Heart right ventricle (tissue), 16 donors: ENCODE measurements at regions not wholly inside any gene's neighbourhood (a gene's known extent, or its start where the extent isn't known, plus 50 kb on each side); places are given as distances from the start of the nearest gene placed in this dataset.

Experiments used
- ATAC-seq, 8 donors: fragments of 200-7000 bp; cut with Tn5 transposase; one replicate each; pipeline ENCODE4 v1.9.1; 2020; ENCODE audit warnings: mild to moderate bottlenecking in 8 of 8, moderate library complexity in 8 of 8, moderate number of reproducible peaks in 1 of 8
- DNase-seq, 2 donors: peaks; one replicate each; pipeline ENCODE4 v3.0.0-alpha.2; 2020
- H3K27ac ChIP-seq, 10 donors: fragments of 200-600 bp; sonication (generic) in 2 of 10; one replicate each; pipeline versions ENCODE4 v1.5.0 to v1.8.0; 2020 to 2022; ENCODE audit warnings: mild to moderate bottlenecking in 3 of 10
- H3K27me3 ChIP-seq, 7 donors: fragments of 200-600 bp; one replicate each; pipeline ENCODE4 v1.8.0; 2021 to 2022; ENCODE audit warnings: mild to moderate bottlenecking in 2 of 7
- H3K36me3 ChIP-seq, 9 donors: fragments of 200-600 bp; sonication (generic) in 1 of 9; one replicate each; pipeline versions ENCODE4 v1.5.0 to v1.8.0; 2020 to 2022; ENCODE audit warnings: mild to moderate bottlenecking in 2 of 9
- H3K4me1 ChIP-seq, 9 donors: fragments of 200-600 bp; sonication (generic) in 1 of 9; one replicate each; pipeline versions ENCODE4 v1.5.0 to v1.8.0; 2020 to 2022; ENCODE audit warnings: mild to moderate bottlenecking in 4 of 9
- H3K4me3 ChIP-seq, 10 donors: fragments of 200-600 bp; sonication (generic) in 2 of 10; one replicate each; pipeline versions ENCODE4 v1.5.0 to v1.8.0; 2020 to 2022; ENCODE audit warnings: mild to moderate bottlenecking in 7 of 10, moderate library complexity in 2 of 10
- H3K9me3 ChIP-seq, 11 donors: fragments of 200-600 bp in 10 of 11; sonication (generic) in 2 of 11; one replicate each; pipeline versions ENCODE4 v1.5.0 to v1.8.0; 2013 to 2022; ENCODE audit warnings: mild to moderate bottlenecking in 2 of 11, control low read depth in 1 of 11, moderate library complexity in 1 of 11
- CTCF ChIP-seq, 9 donors: fragments of 200-600 bp; sonication (generic) in 2 of 9; IDR thresholded peaks; one replicate each; pipeline versions ENCODE4 v1.5.0 to v1.8.0; 2021 to 2022; ENCODE audit warnings: antibody characterized with exemption in 9 of 9, mild to moderate bottlenecking in 5 of 9, moderate library complexity in 1 of 9
- WGBS, 2 donors: extraction: QIAGEN DNeasy Blood & Tissue Kit; methylation state at CpG; one replicate each; pipeline ENCODE4 v1.1.7; 2013; ENCODE audit warnings: inconsistent platforms in 1 of 2; 5-methylcytosine and 5-hydroxymethylcytosine counted together
- intact Hi-C, 10 donors: fragments of 100-400 bp; cut with DNase I; formaldehyde crosslinking; loops; one replicate each; pipeline versions ENCODE4 v1.11.1 to v1.14.2; 2022
- donor health status: Arrhythmogenic right ventricular cardiomyopathy.
- donor health status: ischemic (EF 13 %, LVEDD 7.1; RV severe dilation, severe dysfunction).
- donor health status: healthy with polysubstance abuse.
- donor health status: DM: no; HTN: yes; CAD: no.
- donor health status: DM: no; HTN: no; CAD: no.
- donor health status: ischemic (EF 25% LVEDD 6.9; RV normal size, moderate dysfunction).
- donor health status: ischemic (EF 25% LVEDD 5.7; RV mildly dilated, moderate dysfunction).
- donor health status: healthy.
- donor health status: DM: yes; HTN: yes; CAD: no.
- donor health status: Ischemic cardiomyopathy.
- donor health status: ischemic (EF 35%, LVEDD 5.7; RV mildly dilated, moderate dysfunction).
- donor health status: nonischemic (EF 11% LVEDD 7.7; RV severe dilation, severe dysfunction).
- donor health status: DM: yes; HTN: yes; CAD: no.
- donor health status: PGD.
- donor health status: ischemic (EF 29% LVEDD 5.4; RV normal size, mild dysfunction).
- donor health status: nonischemic (EF 23%, LVEDD 6.1; RV moderate dilation, normal function).

GRCh38 chr18:68438983-68439382 lies 275.9 kb downstream of the TMX3 start:
- no peak for TF ChIP-seq CTCF (IDR thresholded peaks at IDR 0.05)
- peaks cover 0 to 25% (median 0%) of the 10 kb centered on the region in 11 donors for H3K9me3 ChIP-seq
- H3K4me1 ChIP-seq = peaks cover 0 to 6% (median 0%) of the 10 kb centered on the region in 9 donors
- no peaks in the 10 kb centered on the region for H3K36me3 ChIP-seq
- peak; percentile 50 to 92 (median 76) for ATAC-seq
- H3K27ac ChIP-seq = peak overlapping the region in 7 of 10 donors; percentile 43 to 73 (median 64)
- H3K27me3 ChIP-seq = no peaks in the 10 kb centered on the region
- H3K4me3 ChIP-seq = no peak overlapping the region
- intact Hi-C loops = no loop called here
- WGBS, 2 donors = 38 to 43% methylated on average over 2 of the region's 2 CpGs
- DNase-seq = no peak

- TF ChIP-seq CTCF (IDR thresholded peaks at IDR 0.05) = no peak
- Histone ChIP-seq H3K27ac (peak overlapping the region in 8 of 10 donors; percentile 9 to 73 (median 58)), H3K36me3 (no peaks in the 10 kb centered on the region), H3K27me3 (no peaks in the 10 kb centered on the region), H3K4me3 (no peak overlapping the region), H3K9me3 (peaks cover 0 to 25% (median 0%) of the 10 kb centered on the region in 11 donors), H3K4me1 (peaks cover 0 to 6% (median 0%) of the 10 kb centered on the region in 9 donors)
- intact Hi-C loops = no loop called here
- ATAC-seq = no peak
- no peak for DNase-seq
- WGBS, 2 donors = 86 to 91% methylated on average over 3 of the region's 3 CpGs
Measured at GRCh38 chr18:68438536-68438935, 276.4 kb downstream of the TMX3 start.

- intact Hi-C loops = no loop called here
- Histone ChIP-seq H3K4me3 (no peak overlapping the region), H3K4me1 (peaks cover 0 to 6% (median 0%) of the 10 kb centered on the region in 9 donors), H3K27ac (peak overlapping the region in 1 of 10 donors; percentile 32), H3K36me3 (no peaks in the 10 kb centered on the region), H3K27me3 (no peaks in the 10 kb centered on the region), H3K9me3 (peaks cover 0 to 25% (median 0%) of the 10 kb centered on the region in 11 donors)
- DNase-seq = no peak
- 60 to 76% methylated on average over 5 of the region's 5 CpGs for WGBS, 2 donors
- TF ChIP-seq CTCF (IDR thresholded peaks at IDR 0.05) = no peak
- ATAC-seq = peak in 1 of 8 donors; percentile 50
Measured at GRCh38 chr18:68436485-68436884, 278.4 kb downstream of the TMX3 start.

GRCh38 chr18:68435581-68435980 lies 279.3 kb downstream of the TMX3 start:
- H3K9me3 ChIP-seq = peaks cover 0 to 25% (median 0%) of the 10 kb centered on the region in 11 donors
- intact Hi-C loops = no loop called here
- WGBS, 2 donors = 80 to 84% methylated on average over 2 of the region's 2 CpGs
- H3K27ac ChIP-seq = no peak overlapping the region
- DNase-seq = no peak
- H3K36me3 ChIP-seq = no peaks in the 10 kb centered on the region
- no peak for ATAC-seq
- H3K27me3 ChIP-seq = no peaks in the 10 kb centered on the region
- H3K4me3 ChIP-seq = no peak overlapping the region
- peaks cover 0 to 6% (median 0%) of the 10 kb centered on the region in 9 donors for H3K4me1 ChIP-seq
- no peak for TF ChIP-seq CTCF (IDR thresholded peaks at IDR 0.05)
